GM23338 (cell line): ENCODE measurements at regions not wholly inside any gene's neighbourhood (a gene's known extent, or its start where the extent isn't known, plus 50 kb on each side); places are given as distances from the start of the nearest gene placed in this dataset.
A peak's percentile ranks its signal among the peaks of the same experiment; 100 is the strongest.
"Not testable (repeated sequence)": the region's sequence is repeated elsewhere in the genome, so short reads cannot be mapped to it uniquely, and the experiment has no call there.

ENCODE experiments used
- ATAC-seq: fragments of 200-7000 bp; cut with Tn5 transposase; 3 replicates; pipeline ENCODE4 v1.9.1; 2020
- DNase-seq: peaks from one replicate; pipeline ENCODE4 v3.0.0-alpha.2; 2015; ENCODE audit warnings: low spot score
- H2AFZ ChIP-seq: fragments of 200-600 bp; sonication (generic); 2 replicates; pipeline ENCODE4 v1.8.0; 2016; ENCODE audit warnings: antibody characterized with exemption, mild to moderate bottlenecking, moderate library complexity
- H3F3A ChIP-seq: fragments of 200-600 bp; sonication (generic); replicated peaks from 2 replicates; pipeline ENCODE4 v1.8.0; 2017; ENCODE audit warnings: antibody characterized with exemption, mixed run types, low read depth
- H3K27ac ChIP-seq: fragments of 200-600 bp; sonication (generic); 2 replicates; pipeline ENCODE4 v1.6.1; 2016; ENCODE audit warnings: low read depth
- H3K27me3 ChIP-seq: fragments of 200-600 bp; sonication (generic); 2 replicates; pipeline ENCODE4 v1.8.0; 2016; ENCODE audit warnings: mild to moderate bottlenecking, mixed run types, moderate library complexity; ENCODE audit not compliant: insufficient read depth
- H3K36me3 ChIP-seq: fragments of 200-600 bp; sonication (generic); 2 replicates; pipeline ENCODE4 v1.8.0; 2016; ENCODE audit warnings: mild to moderate bottlenecking; ENCODE audit not compliant: insufficient read depth
- H3K4me1 ChIP-seq: fragments of 200-600 bp; sonication (generic); 2 replicates; pipeline ENCODE4 v1.8.0; 2016; ENCODE audit warnings: mild to moderate bottlenecking, moderate library complexity; ENCODE audit not compliant: insufficient read depth
- H3K4me2 ChIP-seq: fragments of 200-600 bp; sonication (generic); 2 replicates; pipeline ENCODE4 v1.7.1; 2017; ENCODE audit warnings: mixed run types
- H3K4me3 ChIP-seq: fragments of 200-600 bp; sonication (generic); 2 replicates; pipeline ENCODE4 v1.6.1; 2016; ENCODE audit warnings: mixed run types
- H3K79me2 ChIP-seq: fragments of 200-600 bp; sonication (generic); replicated peaks from 2 replicates; pipeline ENCODE4 v1.8.0; 2017; ENCODE audit warnings: mild to moderate bottlenecking; ENCODE audit not compliant: insufficient read depth
- H3K9me2 ChIP-seq: fragments of 200-600 bp; sonication (generic); 2 replicates; pipeline ENCODE4 v1.8.0; 2017; ENCODE audit not compliant: insufficient read depth
- H4K20me1 ChIP-seq: fragments of 200-600 bp; sonication (generic); replicated peaks from 2 replicates; pipeline ENCODE4 v1.8.0; 2017; ENCODE audit warnings: mild to moderate bottlenecking; ENCODE audit not compliant: insufficient read depth
- H3K27ac Mint-ChIP-seq: 2 replicates; pipeline ENCODE4 v1.8.0; 2020; ENCODE audit warnings: inconsistent platforms, mild to moderate bottlenecking, moderate library complexity, mixed read lengths
- H3K27me3 Mint-ChIP-seq: 3 replicates; pipeline ENCODE4 v1.8.0; 2022; ENCODE audit warnings: low read depth, mild to moderate bottlenecking, moderate library complexity, mixed read lengths, inconsistent platforms; ENCODE audit not compliant: insufficient read depth, poor library complexity
- H3K36me3 Mint-ChIP-seq: 3 replicates; pipeline ENCODE4 v1.8.0; 2021; ENCODE audit warnings: low read depth, mild to moderate bottlenecking, inconsistent platforms, moderate library complexity, mixed read lengths
- H3K4me1 Mint-ChIP-seq: 3 replicates; pipeline ENCODE4 v1.8.0; 2020; ENCODE audit warnings: mild to moderate bottlenecking, inconsistent platforms, mixed read lengths
- H3K4me3 Mint-ChIP-seq: 3 replicates; pipeline ENCODE4 v1.8.0; 2021; ENCODE audit warnings: moderate library complexity, mild to moderate bottlenecking, inconsistent platforms, mixed read lengths
- H3K9me3 Mint-ChIP-seq: 3 replicates; pipeline ENCODE4 v1.8.0; 2020; ENCODE audit warnings: moderate library complexity, mild to moderate bottlenecking, inconsistent platforms, mixed read lengths
- CTCF ChIP-seq, 2 experiments: fragments of 200-600 bp in 1 of 2; sonication (generic) in 1 of 2; conservative IDR thresholded peaks; 2 replicates each; pipeline versions ENCODE4 v1.5.1 to v1.6.1; 2016 to 2017; ENCODE audit warnings: antibody characterized with exemption in 2 of 2, low read depth in 2 of 2, mild to moderate bottlenecking in 2 of 2, moderate library complexity in 1 of 2
- ETS1 ChIP-seq: IDR thresholded peaks from 2 replicates; pipeline ENCODE4 v1.6.1; 2016; ENCODE audit warnings: antibody characterized with exemption
- NANOG ChIP-seq: IDR thresholded peaks from 2 replicates; pipeline ENCODE4 v1.6.1; 2016; ENCODE audit warnings: antibody characterized with exemption, borderline replicate concordance
- POLR2AphosphoS5 ChIP-seq: IDR thresholded peaks from 2 replicates; pipeline ENCODE4 v1.6.1; 2016; ENCODE audit warnings: antibody characterized with exemption, low read depth
- REST ChIP-seq: IDR thresholded peaks from one replicate; pipeline ENCODE4 v1.6.1; 2018; ENCODE audit warnings: antibody characterized with exemption; ENCODE audit not compliant: unreplicated experiment

DNA sequence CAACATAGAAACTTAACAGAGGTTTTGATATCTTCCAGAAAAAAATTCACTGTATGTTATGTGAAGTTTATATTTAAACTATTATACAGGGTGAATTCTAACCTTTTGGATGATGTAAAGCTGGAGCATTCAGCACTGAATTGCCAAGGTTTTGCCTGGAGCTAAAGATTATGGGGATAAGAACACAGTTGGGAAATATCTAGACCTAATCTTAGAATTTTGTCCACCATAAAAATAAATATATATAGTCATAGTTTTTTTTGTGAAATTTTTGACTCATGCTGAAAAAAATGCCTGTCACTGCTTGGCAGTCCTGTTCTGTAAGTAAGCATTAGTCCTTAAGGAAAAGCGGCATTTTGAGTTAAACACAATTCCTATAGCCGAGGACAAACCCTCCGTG lies 339.3 kb upstream of the TMEFF2 start:
- Histone ChIP-seq H3K4me2 (no peak overlapping the region), H3K36me3 (no peaks in the 10 kb centered on the region), H3F3A (no peaks in the 10 kb centered on the region), H3K4me1 (no peaks in the 10 kb centered on the region), H3K79me2 (no peaks in the 10 kb centered on the region), H3K4me3 (no peak overlapping the region), H4K20me1 (no peaks in the 10 kb centered on the region), H3K9me2 (no peaks in the 10 kb centered on the region), H3K27ac (no peak overlapping the region), H3K27me3 (no peaks in the 10 kb centered on the region), H2AFZ (no peak overlapping the region)
- DNase-seq (no peak), ATAC-seq (no peak)
- no peaks in the 10 kb centered on the region for H3K4me1 Mint-ChIP-seq
- no peaks in the 10 kb centered on the region for H3K36me3 Mint-ChIP-seq
- TF ChIP-seq ETS1 (no peak), REST (no peak), CTCF (conservative IDR thresholded peaks at IDR 0.05; ENCODE audit: low read depth in 2 of 2) (no peak), POLR2AphosphoS5 (no peak), NANOG (no peak)
- no peaks in the 10 kb centered on the region for H3K27me3 Mint-ChIP-seq
- H3K27ac Mint-ChIP-seq = no peak overlapping the region
- H3K9me3 Mint-ChIP-seq = no peaks in the 10 kb centered on the region
- no peak overlapping the region for H3K4me3 Mint-ChIP-seq

- H4K20me1 ChIP-seq = not testable (repeated sequence)
These were observed 330.0 kb upstream of the TMEFF2 start for GRCh38 chr2:192524642-192525251.

DNA sequence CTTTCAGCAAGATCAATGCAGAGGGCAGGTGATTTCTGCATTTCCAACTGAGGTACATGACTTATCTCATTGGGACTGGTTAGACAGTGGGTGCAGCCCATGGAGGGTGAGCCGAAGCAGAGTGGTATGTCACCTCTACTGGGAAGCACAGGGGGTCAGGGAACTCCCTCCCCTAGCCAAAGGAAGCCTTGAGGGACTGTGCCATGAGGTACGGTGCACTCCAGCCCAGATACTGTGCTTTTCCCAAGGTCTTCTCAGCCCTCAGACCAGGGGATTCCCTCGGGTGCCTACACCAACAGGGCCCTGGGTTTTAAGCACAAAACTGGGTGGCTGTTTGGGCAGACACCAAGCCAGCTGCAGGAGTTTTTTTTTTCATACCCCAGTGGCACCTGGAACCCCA lies 329.5 kb upstream of the TMEFF2 start:
- not testable (repeated sequence) for H3K27me3 Mint-ChIP-seq, H3K9me2 ChIP-seq, ATAC-seq, H4K20me1 ChIP-seq, H3K27ac ChIP-seq, H3K27ac Mint-ChIP-seq, H3K4me2 ChIP-seq, H3K4me3 Mint-ChIP-seq, H3K4me1 Mint-ChIP-seq, DNase-seq, H2AFZ ChIP-seq, H3K27me3 ChIP-seq, H3K4me3 ChIP-seq, H3K36me3 ChIP-seq, H3K79me2 ChIP-seq, H3K4me1 ChIP-seq, H3F3A ChIP-seq
- peaks cover 18% of the 10 kb centered on the region for H3K36me3 Mint-ChIP-seq
- peaks cover 24% of the 10 kb centered on the region for H3K9me3 Mint-ChIP-seq

More at GRCh38 chr2:192524642-192525251, 330.0 kb upstream of the TMEFF2 start:
- H3K9me2 ChIP-seq, H2AFZ ChIP-seq, H3K4me1 Mint-ChIP-seq, H3K27me3 ChIP-seq, H3K27ac ChIP-seq, H3K36me3 ChIP-seq, H3F3A ChIP-seq, ATAC-seq, H3K27me3 Mint-ChIP-seq, H3K4me3 Mint-ChIP-seq, H3K4me1 ChIP-seq, H3K4me3 ChIP-seq, H3K27ac Mint-ChIP-seq, H3K4me2 ChIP-seq, H3K79me2 ChIP-seq: not testable (repeated sequence)
- peaks cover 24% of the 10 kb centered on the region for H3K9me3 Mint-ChIP-seq
- peak; percentile 24 for DNase-seq
- H3K36me3 Mint-ChIP-seq = peaks cover 18% of the 10 kb centered on the region
